Upper lobe of right lung (tissue), 1 donor: ENCODE measurements at regions not wholly inside any gene's neighbourhood (a gene's known extent, or its start where the extent isn't known, plus 50 kb on each side); places are given as distances from the start of the nearest gene placed in this dataset.
A peak's percentile ranks its signal among the peaks of the same experiment; 100 is the strongest.
"Not testable (repeated sequence)": the region's sequence is repeated elsewhere in the genome, so short reads cannot be mapped to it uniquely, and the experiment has no call there.

Experiments used
- ATAC-seq: fragments of 200-7000 bp; cut with Tn5 transposase; one replicate; pipeline ENCODE4 v1.9.1; 2020; ENCODE audit warnings: mild to moderate bottlenecking, moderate library complexity
- DNase-seq: peaks from one replicate; pipeline ENCODE4 v3.0.0-alpha.2; 2020
- H3K27ac ChIP-seq: fragments of 200-600 bp; one replicate; pipeline ENCODE4 v1.8.0; 2022
- H3K27me3 ChIP-seq: fragments of 200-600 bp; one replicate; pipeline ENCODE4 v1.8.0; 2022; ENCODE audit warnings: mild to moderate bottlenecking
- H3K36me3 ChIP-seq: fragments of 200-600 bp; one replicate; pipeline ENCODE4 v1.8.0; 2022
- H3K4me1 ChIP-seq: fragments of 200-600 bp; one replicate; pipeline ENCODE4 v1.8.0; 2022
- H3K4me3 ChIP-seq: fragments of 200-600 bp; one replicate; pipeline ENCODE4 v1.8.0; 2022; ENCODE audit warnings: mild to moderate bottlenecking
- H3K9me3 ChIP-seq: fragments of 200-600 bp; one replicate; pipeline ENCODE4 v1.8.0; 2022
- CTCF ChIP-seq: fragments of 200-600 bp; IDR thresholded peaks from one replicate; pipeline ENCODE4 v1.8.0; 2022; ENCODE audit warnings: antibody characterized with exemption
- intact Hi-C: fragments of 100-400 bp; cut with DNase I; formaldehyde crosslinking; loops from one replicate; pipeline ENCODE4 v1.11.0; 2022
- donor health status: DM: no; HTN: yes; CAD: no; lungs with severe emphysema.

GRCh38 chr18:57943723-57944122, 100.3 kb upstream of the NEDD4L start:
- DNase-seq = no peak
- H3K27me3 ChIP-seq = no peaks in the 10 kb centered on the region
- H3K27ac ChIP-seq = no peak overlapping the region
- no peak for TF ChIP-seq CTCF
- no peaks in the 10 kb centered on the region for H3K4me1 ChIP-seq
- intact Hi-C loops = no loop called here
- H3K4me3 ChIP-seq = no peak overlapping the region
- H3K9me3 ChIP-seq = no peaks in the 10 kb centered on the region
- no peaks in the 10 kb centered on the region for H3K36me3 ChIP-seq
- no peak for ATAC-seq

DNA sequence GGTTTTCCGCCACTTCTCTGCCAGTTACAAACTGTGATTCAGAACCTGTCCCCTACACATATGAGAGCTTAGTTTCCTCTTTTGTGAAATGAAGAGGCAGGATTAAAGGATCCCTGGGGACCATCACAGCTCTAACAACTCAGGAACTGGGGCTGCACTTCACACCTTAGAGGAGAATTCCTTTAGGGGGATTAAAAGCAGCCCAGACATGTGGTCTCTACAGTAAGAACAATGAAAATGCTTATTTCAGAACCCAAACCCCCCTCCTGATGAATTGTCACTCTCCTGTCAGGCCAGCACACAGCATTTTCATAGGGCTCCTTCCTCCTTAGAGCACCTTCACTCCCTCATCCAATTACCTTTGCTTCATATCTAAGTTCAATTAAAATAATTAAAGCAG, 101.5 kb upstream of the NEDD4L start:
- H3K36me3 ChIP-seq = no peaks in the 10 kb centered on the region
- no peaks in the 10 kb centered on the region for H3K27me3 ChIP-seq
- no peak overlapping the region for H3K4me3 ChIP-seq
- no peak overlapping the region for H3K27ac ChIP-seq
- no peaks in the 10 kb centered on the region for H3K4me1 ChIP-seq
- ATAC-seq = no peak
- intact Hi-C loops = no loop called here
- no peaks in the 10 kb centered on the region for H3K9me3 ChIP-seq
- DNase-seq = no peak
- no peak for TF ChIP-seq CTCF

DNA sequence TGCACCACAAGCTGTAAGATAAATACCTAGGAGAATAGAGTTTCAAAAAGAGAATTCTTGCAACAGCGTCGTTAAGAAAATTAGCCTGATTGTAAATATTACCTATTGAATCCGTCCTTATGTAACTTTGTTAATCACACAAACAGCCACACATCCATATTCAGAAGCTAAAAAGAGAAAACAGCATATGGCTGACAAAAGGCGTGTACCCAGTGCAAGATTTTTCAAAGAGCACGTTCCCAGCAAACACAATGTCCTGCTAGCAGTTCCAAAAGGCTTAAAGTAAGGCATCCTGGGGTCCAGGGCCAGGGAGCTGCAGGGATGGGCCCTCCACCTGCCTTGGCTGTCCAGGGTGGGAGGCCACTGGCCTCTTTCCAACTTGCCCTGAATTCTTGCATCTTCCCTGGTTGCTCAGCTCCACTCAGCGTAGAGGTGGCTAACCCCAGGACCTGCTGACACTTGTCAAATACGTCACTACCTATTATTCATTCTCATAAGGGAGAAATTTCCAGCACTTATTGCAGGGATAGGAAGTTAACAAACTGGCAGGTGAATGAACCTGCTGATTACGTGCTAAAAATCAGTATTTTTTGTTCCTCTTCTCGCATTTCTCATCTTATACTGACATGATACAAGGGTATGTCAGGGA, 102.1 kb upstream of the NEDD4L start:
- ATAC-seq (no peak), DNase-seq (no peak)
- Histone ChIP-seq H3K9me3 (no peaks in the 10 kb centered on the region), H3K4me1 (no peaks in the 10 kb centered on the region), H3K27me3 (no peaks in the 10 kb centered on the region), H3K36me3 (no peaks in the 10 kb centered on the region), H3K4me3 (no peak overlapping the region), H3K27ac (no peak overlapping the region)
- intact Hi-C loops = no loop called here
- TF ChIP-seq CTCF = no peak

- ATAC-seq (no peak), DNase-seq (no peak)
- Histone ChIP-seq H3K9me3 (no peaks in the 10 kb centered on the region), H3K27ac (no peak overlapping the region), H3K36me3 (no peaks in the 10 kb centered on the region), H3K4me1 (no peaks in the 10 kb centered on the region), H3K27me3 (no peaks in the 10 kb centered on the region), H3K4me3 (no peak overlapping the region)
- TF ChIP-seq CTCF = no peak
- intact Hi-C loops = no loop called here
Observed at GRCh38 chr18:57940166-57940660, 103.8 kb upstream of the NEDD4L start.

GRCh38 chr18:57934375-57934774, 109.7 kb upstream of the NEDD4L start:
- H3K4me3 ChIP-seq, intact Hi-C loops, H3K36me3 ChIP-seq, H3K4me1 ChIP-seq, DNase-seq, H3K9me3 ChIP-seq, H3K27me3 ChIP-seq, ATAC-seq, H3K27ac ChIP-seq: not testable (repeated sequence)

DNA sequence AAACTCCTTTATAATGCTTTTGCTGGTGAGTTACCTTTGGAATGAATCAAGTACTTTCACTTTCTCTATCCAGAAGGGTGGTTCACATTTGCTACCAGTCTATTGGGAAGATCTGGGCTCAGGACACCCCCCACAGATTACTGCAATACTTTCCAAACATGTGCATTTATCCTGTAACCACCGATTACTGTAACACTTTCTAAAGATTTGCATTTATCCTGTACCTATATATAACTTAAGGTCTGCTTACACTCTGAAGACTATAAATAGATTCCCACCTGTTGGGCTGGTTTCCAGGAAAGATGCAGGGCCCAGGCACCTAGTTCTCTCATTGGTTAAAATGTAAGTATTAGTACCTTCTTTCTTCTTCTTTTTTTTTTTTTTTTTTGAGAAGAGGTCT, 113.0 kb upstream of the NEDD4L start:
- intact Hi-C loops = no loop called here
- H3K9me3 ChIP-seq = no peaks in the 10 kb centered on the region
- H3K27ac ChIP-seq = no peak overlapping the region
- DNase-seq (no peak), ATAC-seq (no peak)
- no peaks in the 10 kb centered on the region for H3K27me3 ChIP-seq
- no peaks in the 10 kb centered on the region for H3K36me3 ChIP-seq
- H3K4me3 ChIP-seq = peak overlapping the region; percentile 5
- TF ChIP-seq CTCF = no peak
- no peaks in the 10 kb centered on the region for H3K4me1 ChIP-seq
